ENCODE measurements at regions not wholly inside any gene's neighbourhood (a gene's known extent, or its start where the extent isn't known, plus 50 kb on each side); places are given as distances from the start of the nearest gene placed in this dataset.
"Not testable (repeated sequence)": the region's sequence is repeated elsewhere in the genome, so short reads cannot be mapped to it uniquely, and the experiment has no call there.

GRCh38 chr16:22642416-22643088 is 131.9 kb downstream of the NPIPB5 start:
- Histone ChIP-seq H3K4me3 (no peak overlapping the region), H3K36me3 (no peaks in the 10 kb centered on the region), H3K27ac (no peak overlapping the region), H3K9me3 (no peaks in the 10 kb centered on the region), H3K4me1 (ENCODE audit: control insufficient read depth in 1 of 2, low read depth in 2 of 2) (no peaks in the 10 kb centered on the region), H3K27me3 (replicated peaks; ENCODE audit: insufficient read depth) (no peaks in the 10 kb centered on the region)
- ATAC-seq (ENCODE audit: insufficient number of reproducible peaks, low FRiP score, low read depth) (no peak), DNase-seq (ENCODE audit: low spot score) (no peak)
- no peak for TF ChIP-seq CTCF (IDR thresholded peaks at IDR 0.05)

GRCh38 chr16:22643203-22643602 is 132.5 kb downstream of the NPIPB5 start:
- H3K4me3 ChIP-seq; DNase-seq (ENCODE audit: low spot score); H3K27ac ChIP-seq; H3K9me3 ChIP-seq; H3K27me3 ChIP-seq (replicated peaks; ENCODE audit: insufficient read depth); H3K4me1 ChIP-seq (ENCODE audit: control insufficient read depth in 1 of 2, low read depth in 2 of 2); H3K36me3 ChIP-seq; ATAC-seq (ENCODE audit: insufficient number of reproducible peaks, low FRiP score, low read depth): not testable (repeated sequence)

GRCh38 chr16:22643886-22644285 is 133.2 kb downstream of the NPIPB5 start:
- Histone ChIP-seq H3K36me3 (no peaks in the 10 kb centered on the region), H3K27me3 (replicated peaks; ENCODE audit: insufficient read depth) (no peaks in the 10 kb centered on the region), H3K9me3 (no peaks in the 10 kb centered on the region), H3K4me1 (ENCODE audit: control insufficient read depth in 1 of 2, low read depth in 2 of 2) (no peaks in the 10 kb centered on the region), H3K27ac (no peak overlapping the region), H3K4me3 (no peak overlapping the region)
- ATAC-seq (ENCODE audit: insufficient number of reproducible peaks, low FRiP score, low read depth): no peak
- TF ChIP-seq CTCF (IDR thresholded peaks at IDR 0.05): no peak
- no peak for DNase-seq (ENCODE audit: low spot score)

GRCh38 chr16:22645868-22646267 is 135.2 kb downstream of the NPIPB5 start:
- no peak for DNase-seq (ENCODE audit: low spot score)
- Histone ChIP-seq H3K36me3 (no peaks in the 10 kb centered on the region), H3K27me3 (replicated peaks; ENCODE audit: insufficient read depth) (no peaks in the 10 kb centered on the region), H3K4me3 (no peak overlapping the region), H3K27ac (no peak overlapping the region), H3K4me1 (ENCODE audit: control insufficient read depth in 1 of 2, low read depth in 2 of 2) (no peaks in the 10 kb centered on the region), H3K9me3 (no peaks in the 10 kb centered on the region)
- no peak for ATAC-seq (ENCODE audit: insufficient number of reproducible peaks, low FRiP score, low read depth)
- TF ChIP-seq CTCF (IDR thresholded peaks at IDR 0.05): no peak

GRCh38 chr16:22646948-22647556 is 136.4 kb downstream of the NPIPB5 start:
- H3K36me3 ChIP-seq: no peaks in the 10 kb centered on the region
- TF ChIP-seq CTCF (IDR thresholded peaks at IDR 0.05): no peak

More at GRCh38 chr16:22646948-22647556, 136.4 kb downstream of the NPIPB5 start:
- Histone ChIP-seq H3K27ac (no peak overlapping the region), H3K4me3 (no peak overlapping the region), H3K4me1 (ENCODE audit: control insufficient read depth in 1 of 2, low read depth in 2 of 2) (no peaks in the 10 kb centered on the region), H3K9me3 (no peaks in the 10 kb centered on the region), H3K27me3 (replicated peaks; ENCODE audit: insufficient read depth) (no peaks in the 10 kb centered on the region)
- no peak for DNase-seq (ENCODE audit: low spot score)
- ATAC-seq (ENCODE audit: insufficient number of reproducible peaks, low FRiP score, low read depth): no peak

All from thoracic aorta (tissue), 2 donors.